GM12875 (cell line): ENCODE measurements at regions not wholly inside any gene's neighbourhood (a gene's known extent, or its start where the extent isn't known, plus 50 kb on each side); places are given as distances from the start of the nearest gene placed in this dataset.

Experiments
- H3K4me3 ChIP-seq: one replicate; pipeline ENCODE4 v1.5.1; 2011; ENCODE audit warnings: low read depth, low read length, control low read depth
- TF ChIP-seq, protein P1 (sequence below): IDR thresholded peaks from 2 replicates; pipeline ENCODE4 v1.5.1; 2011; ENCODE audit warnings: low read depth, mild to moderate bottlenecking, control low read depth, inconsistent platforms, low read length, moderate library complexity, borderline replicate concordance; ENCODE audit not compliant: insufficient read depth

DNA sequence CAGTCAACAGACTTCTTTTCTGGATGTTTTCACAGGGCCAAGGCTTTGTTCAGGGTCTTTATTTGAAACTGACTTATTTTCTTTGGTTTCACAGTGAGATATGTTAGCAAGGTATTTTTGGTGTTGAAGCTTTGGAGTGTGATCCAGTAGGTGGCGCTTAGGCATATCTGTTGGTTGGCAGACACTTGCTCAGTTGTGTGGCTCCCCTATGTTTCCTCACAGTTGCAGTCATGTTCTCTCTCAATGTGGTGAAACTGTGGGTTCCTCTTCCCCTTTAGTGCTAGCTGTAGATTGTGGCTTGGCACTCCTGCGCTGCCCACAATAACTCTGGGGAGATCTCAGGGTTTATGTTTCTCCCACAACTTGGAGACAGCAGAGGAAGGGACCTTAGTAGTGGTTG, 460.8 kb downstream of the SLITRK2 start:
- TF ChIP-seq, protein P1, sequence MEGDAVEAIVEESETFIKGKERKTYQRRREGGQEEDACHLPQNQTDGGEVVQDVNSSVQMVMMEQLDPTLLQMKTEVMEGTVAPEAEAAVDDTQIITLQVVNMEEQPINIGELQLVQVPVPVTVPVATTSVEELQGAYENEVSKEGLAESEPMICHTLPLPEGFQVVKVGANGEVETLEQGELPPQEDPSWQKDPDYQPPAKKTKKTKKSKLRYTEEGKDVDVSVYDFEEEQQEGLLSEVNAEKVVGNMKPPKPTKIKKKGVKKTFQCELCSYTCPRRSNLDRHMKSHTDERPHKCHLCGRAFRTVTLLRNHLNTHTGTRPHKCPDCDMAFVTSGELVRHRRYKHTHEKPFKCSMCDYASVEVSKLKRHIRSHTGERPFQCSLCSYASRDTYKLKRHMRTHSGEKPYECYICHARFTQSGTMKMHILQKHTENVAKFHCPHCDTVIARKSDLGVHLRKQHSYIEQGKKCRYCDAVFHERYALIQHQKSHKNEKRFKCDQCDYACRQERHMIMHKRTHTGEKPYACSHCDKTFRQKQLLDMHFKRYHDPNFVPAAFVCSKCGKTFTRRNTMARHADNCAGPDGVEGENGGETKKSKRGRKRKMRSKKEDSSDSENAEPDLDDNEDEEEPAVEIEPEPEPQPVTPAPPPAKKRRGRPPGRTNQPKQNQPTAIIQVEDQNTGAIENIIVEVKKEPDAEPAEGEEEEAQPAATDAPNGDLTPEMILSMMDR, result 0 out of 2 replicates have a peak, but pooled peaks have one; percentile 4
- no peak overlapping the region for H3K4me3 ChIP-seq
